ENCODE measurements at regions not wholly inside any gene's neighbourhood (a gene's known extent, or its start where the extent isn't known, plus 50 kb on each side); places are given as distances from the start of the nearest gene placed in this dataset.
"Not testable (repeated sequence)": the region's sequence is repeated elsewhere in the genome, so short reads cannot be mapped to it uniquely, and the experiment has no call there.

- no peak for DNase-seq (ENCODE audit: low read depth in 2 of 2)
These were observed 398.3 kb upstream of the ATP10A start for GRCh38 chr15:26261413-26261812.

DNA sequence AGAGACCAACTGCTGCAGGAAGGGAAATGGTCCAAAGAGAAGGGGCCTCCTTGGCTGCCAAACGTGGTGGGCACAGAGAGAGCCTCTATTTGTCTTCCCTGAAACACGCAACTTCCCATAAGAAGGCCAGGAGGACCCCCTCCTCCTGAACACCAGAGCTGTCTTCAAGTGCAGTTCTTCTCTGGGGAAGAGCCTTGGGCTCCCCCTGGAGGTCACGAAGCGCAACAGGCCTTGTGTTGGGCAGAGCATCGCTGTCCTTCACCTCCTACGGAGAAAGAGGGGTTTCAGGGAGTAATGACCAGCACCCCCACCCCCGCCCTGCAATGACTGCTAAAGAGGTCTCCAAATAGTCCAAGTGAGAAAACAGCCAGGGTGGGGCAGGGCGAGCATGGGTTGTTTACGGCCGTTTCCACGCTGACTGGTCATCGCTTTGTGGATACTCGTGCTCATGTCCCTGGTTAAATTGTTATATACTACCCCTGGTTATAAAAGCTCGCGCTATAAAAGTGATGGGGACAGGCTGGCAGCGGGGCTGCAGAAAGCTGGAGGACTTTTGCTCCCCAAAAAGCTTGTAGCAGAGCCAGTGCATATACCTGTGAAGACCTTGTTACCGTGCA is 397.5 kb upstream of the ATP10A start:
- DNase-seq (ENCODE audit: low read depth in 2 of 2) = no peak

- no peak for DNase-seq (ENCODE audit: low read depth in 2 of 2)
These were observed 396.5 kb upstream of the ATP10A start for GRCh38 chr15:26259581-26259980.

DNA sequence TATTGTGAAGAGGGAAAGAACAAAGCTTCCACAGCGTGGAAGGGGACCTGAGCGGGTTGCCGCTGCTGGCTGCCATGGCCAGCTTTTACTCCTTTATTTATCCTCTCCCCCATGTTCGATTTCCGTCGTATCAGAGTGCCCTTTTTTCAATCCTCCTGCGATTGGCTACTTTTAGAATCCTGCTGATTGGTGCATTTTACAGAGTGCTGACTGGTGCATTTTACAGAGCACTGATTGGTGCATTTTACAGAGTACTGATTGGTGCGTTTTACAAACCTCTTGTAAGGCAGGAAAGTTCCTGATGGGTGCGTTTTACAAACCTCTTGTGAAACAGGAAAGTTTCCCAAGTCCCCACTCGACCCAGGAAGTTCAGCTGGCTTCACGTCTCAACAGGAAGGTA is 381.7 kb upstream of the ATP10A start:
- DNase-seq (ENCODE audit: low read depth in 2 of 2) = not testable (repeated sequence)

- no peak for DNase-seq (ENCODE audit: low read depth in 2 of 2)
These were observed 380.3 kb upstream of the ATP10A start for GRCh38 chr15:26243382-26243781.

GRCh38 chr15:26242565-26243071 is 379.5 kb upstream of the ATP10A start:
- DNase-seq (ENCODE audit: low read depth in 2 of 2) = no peak

DNA sequence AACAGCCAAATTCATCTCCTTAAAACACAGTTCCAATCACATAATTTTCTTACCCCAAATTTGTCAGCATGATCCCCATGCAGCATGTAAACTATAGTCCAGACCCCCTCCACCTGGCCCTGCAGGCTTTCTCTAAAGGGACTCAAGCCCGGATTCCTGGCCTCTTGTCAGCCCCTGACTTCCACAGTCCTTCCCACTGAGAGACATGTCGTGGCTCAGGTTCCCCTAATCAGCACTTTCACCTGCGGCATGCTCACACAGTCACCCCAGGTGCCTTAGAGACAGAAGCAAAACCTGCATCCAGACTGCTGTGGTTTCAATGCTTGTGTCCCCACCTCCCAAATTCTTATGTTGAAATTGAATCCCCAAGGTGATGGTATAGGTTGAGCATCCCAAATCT is 372.7 kb upstream of the ATP10A start:
- no peak for DNase-seq (ENCODE audit: low read depth in 2 of 2)

- DNase-seq (ENCODE audit: low read depth in 2 of 2) = no peak
These were observed 372.0 kb upstream of the ATP10A start for GRCh38 chr15:26234976-26235767.

- no peak for DNase-seq (ENCODE audit: low read depth in 2 of 2)
These were observed 369.6 kb upstream of the ATP10A start for GRCh38 chr15:26232691-26233090.

GRCh38 chr15:26231096-26231495 is 368.0 kb upstream of the ATP10A start:
- DNase-seq (ENCODE audit: low read depth in 2 of 2) = no peak

GRCh38 chr15:26224266-26224665 is 361.1 kb upstream of the ATP10A start:
- no peak for DNase-seq (ENCODE audit: low read depth in 2 of 2)

DNA sequence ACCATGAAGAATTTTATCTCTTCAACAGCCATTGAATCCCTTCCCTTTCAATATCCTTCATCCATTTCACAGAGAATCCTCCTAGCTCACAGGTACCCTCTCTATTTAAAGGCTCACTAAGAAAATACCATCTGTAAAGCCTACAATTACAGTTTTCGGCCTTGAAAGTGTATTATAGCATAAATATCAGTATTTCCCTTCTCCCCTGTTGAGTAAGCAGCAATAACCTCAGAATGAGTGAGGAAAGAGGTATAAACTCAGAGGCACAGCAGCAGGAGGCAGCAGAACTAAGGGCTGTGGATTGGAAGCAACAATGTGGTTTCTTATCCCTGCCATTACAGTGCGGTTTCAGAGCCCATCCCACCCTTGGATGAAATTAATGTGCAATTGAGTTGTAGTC is 360.6 kb upstream of the ATP10A start:
- no peak for DNase-seq (ENCODE audit: low read depth in 2 of 2)

DNA sequence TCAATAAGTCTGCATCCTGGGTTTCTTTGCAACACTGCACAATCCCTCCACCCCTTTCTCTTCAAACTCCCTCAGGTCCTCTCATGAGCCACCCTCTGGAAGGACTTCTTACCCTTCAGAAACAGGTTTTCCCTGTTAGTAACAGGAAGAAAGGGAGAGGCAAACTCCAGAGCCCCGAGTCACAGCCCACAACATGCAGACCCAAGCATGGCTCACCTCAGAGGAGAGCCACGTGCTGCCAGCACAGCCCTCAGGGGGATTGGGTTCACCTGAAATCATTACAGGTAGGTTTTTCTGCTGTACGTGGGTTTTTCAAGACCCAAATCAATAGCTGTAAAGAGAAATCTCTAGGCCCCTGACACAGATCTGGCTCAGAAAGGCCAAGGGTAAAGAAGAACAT is 359.7 kb upstream of the ATP10A start:
- no peak for DNase-seq (ENCODE audit: low read depth in 2 of 2)

- DNase-seq (ENCODE audit: low read depth in 2 of 2) = not testable (repeated sequence)
These were observed 353.9 kb upstream of the ATP10A start for GRCh38 chr15:26217043-26217442.

DNA sequence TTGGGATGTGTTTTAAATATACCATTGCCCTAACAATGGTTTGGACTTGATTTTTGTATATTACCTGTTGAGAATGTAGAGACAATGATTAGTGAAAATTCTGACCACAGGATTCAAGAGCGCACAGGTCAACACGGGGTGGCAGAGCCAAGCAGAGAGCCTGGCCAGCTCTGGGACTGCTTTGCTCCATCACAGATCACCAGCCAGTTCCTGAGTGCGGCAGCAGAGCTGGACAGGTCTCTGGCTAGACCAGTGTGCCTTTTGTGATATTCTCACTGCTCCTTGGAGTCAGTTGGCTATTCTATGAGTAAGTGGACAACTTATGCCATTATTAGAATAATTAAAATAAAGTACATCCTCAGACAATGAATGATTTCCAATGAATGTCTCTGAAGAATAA is 351.2 kb upstream of the ATP10A start:
- no peak for DNase-seq (ENCODE audit: low read depth in 2 of 2)

- no peak for DNase-seq (ENCODE audit: low read depth in 2 of 2)
These were observed 350.3 kb upstream of the ATP10A start for GRCh38 chr15:26213427-26213826.

DNA sequence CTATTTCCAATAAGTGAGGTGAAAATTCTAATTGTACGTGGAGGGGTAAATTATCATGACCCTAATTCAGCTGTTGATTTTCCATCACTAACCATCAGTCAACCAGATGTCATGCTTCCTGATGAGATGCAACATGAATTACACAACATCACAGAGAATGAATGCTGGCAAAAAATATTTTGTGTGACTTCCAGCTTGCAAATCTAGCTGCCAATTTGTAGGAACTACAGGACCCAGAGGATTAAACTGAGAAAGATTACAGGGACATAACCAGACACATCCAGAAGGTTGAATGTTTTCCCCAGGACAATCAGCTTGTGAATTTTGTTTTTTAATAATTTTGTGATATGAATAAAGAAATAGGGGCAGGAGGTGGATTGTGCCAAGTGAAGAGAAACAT is 349.0 kb upstream of the ATP10A start:
- no peak for DNase-seq (ENCODE audit: low read depth in 2 of 2)

GRCh38 chr15:26210980-26211379 is 347.9 kb upstream of the ATP10A start:
- DNase-seq (ENCODE audit: low read depth in 2 of 2) = no peak

- no peak for DNase-seq (ENCODE audit: low read depth in 2 of 2)
These were observed 338.2 kb upstream of the ATP10A start for GRCh38 chr15:26201177-26201858.

- DNase-seq (ENCODE audit: low read depth in 2 of 2) = no peak
These were observed 337.3 kb upstream of the ATP10A start for GRCh38 chr15:26200427-26200826.

DNA sequence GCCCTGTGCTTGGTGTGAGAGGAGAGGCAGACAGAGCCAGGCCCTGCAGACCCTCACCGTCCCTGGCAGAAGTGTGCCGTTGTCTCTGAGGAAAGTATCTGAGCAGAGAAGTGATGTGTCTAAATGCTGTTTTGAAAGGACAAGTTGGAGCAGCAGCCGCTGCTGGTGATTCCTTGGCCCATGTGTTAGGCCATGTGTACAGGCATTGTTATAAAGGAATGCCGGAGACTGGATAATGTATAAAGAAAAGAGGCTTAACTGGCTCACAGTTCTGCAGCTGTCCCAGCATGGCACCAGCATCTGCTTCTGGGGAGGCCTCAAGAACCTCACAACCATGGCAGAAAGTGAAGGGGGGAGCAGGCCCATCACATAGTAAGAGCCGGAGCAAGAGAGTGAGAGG is 334.6 kb upstream of the ATP10A start:
- no peak for DNase-seq (ENCODE audit: low read depth in 2 of 2)

DNA sequence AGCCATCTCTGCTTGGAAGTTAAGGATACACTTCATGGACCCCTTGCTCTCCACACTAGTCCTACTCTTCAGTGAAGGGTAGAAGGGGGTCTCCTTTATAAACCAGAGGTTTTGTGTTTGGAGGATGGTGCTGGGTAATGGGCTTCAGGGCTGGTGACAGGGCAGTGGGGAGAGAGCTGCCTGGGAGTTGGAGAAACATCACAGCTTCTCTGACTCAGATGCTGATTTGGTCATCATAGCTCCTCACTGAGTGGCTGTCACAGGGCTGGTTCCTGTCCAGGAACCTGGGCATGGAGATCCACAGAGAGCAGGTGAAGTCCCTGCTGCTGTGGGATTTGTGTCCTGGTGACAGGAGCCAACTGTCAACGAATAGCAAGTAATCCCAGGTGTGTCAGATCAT is 333.9 kb upstream of the ATP10A start:
- no peak for DNase-seq (ENCODE audit: low read depth in 2 of 2)

GRCh38 chr15:26191193-26191592 is 328.1 kb upstream of the ATP10A start:
- DNase-seq (ENCODE audit: low read depth in 2 of 2) = no peak
